ENCODE measurements at regions not wholly inside any gene's neighbourhood (a gene's known extent, or its start where the extent isn't known, plus 50 kb on each side); places are given as distances from the start of the nearest gene placed in this dataset.

GRCh38 chr3:95356764-95357501 lies 1294.1 kb downstream of the NSUN3 start:
- no peak for TF ChIP-seq CTCF (IDR thresholded peaks at IDR 0.05)
- Histone ChIP-seq H3K36me3 (no peaks in the 10 kb centered on the region), H3K9me3 (no peaks in the 10 kb centered on the region), H3K27me3 (no peaks in the 10 kb centered on the region), H3K27ac (no peak overlapping the region), H3K4me1 (no peaks in the 10 kb centered on the region), H3K4me3 (no peak overlapping the region)
- no peak for DNase-seq (ENCODE audit: low spot score in 2 of 2)
- WGBS = 89% methylated on average over 11 of the region's 11 CpGs

- no peaks in the 10 kb centered on the region for H3K4me1 ChIP-seq
- no peak overlapping the region for H3K4me3 ChIP-seq
- no peaks in the 10 kb centered on the region for H3K27me3 ChIP-seq
- H3K36me3 ChIP-seq = no peaks in the 10 kb centered on the region
- no peak for TF ChIP-seq POLR2AphosphoS5 (IDR thresholded peaks at IDR 0.05)
- 75% methylated on average over 6 of the region's 6 CpGs for WGBS
- DNase-seq (ENCODE audit: low spot score in 2 of 2) = no peak
- H3K27ac ChIP-seq = no peak overlapping the region
- H3K9me3 ChIP-seq = no peaks in the 10 kb centered on the region
Measured at GRCh38 chr3:95387242-95388021, 1324.6 kb downstream of the NSUN3 start.

GRCh38 chr3:95389725-95390313 lies 1327.0 kb downstream of the NSUN3 start:
- no peak for DNase-seq (ENCODE audit: low spot score in 2 of 2)
- no peak overlapping the region for H3K27ac ChIP-seq
- no peak for TF ChIP-seq POLR2A (IDR thresholded peaks at IDR 0.05)
- no peaks in the 10 kb centered on the region for H3K36me3 ChIP-seq
- H3K9me3 ChIP-seq = no peaks in the 10 kb centered on the region
- H3K4me3 ChIP-seq = no peak overlapping the region
- no peaks in the 10 kb centered on the region for H3K27me3 ChIP-seq
- 48% methylated on average over 3 of the region's 3 CpGs for WGBS
- H3K4me1 ChIP-seq = no peaks in the 10 kb centered on the region

GRCh38 chr3:95394286-95394685 lies 1331.4 kb downstream of the NSUN3 start:
- Histone ChIP-seq H3K4me1 (no peaks in the 10 kb centered on the region), H3K4me3 (no peak overlapping the region), H3K9me3 (no peaks in the 10 kb centered on the region), H3K27me3 (no peaks in the 10 kb centered on the region), H3K27ac (no peak overlapping the region), H3K36me3 (no peaks in the 10 kb centered on the region)
- DNase-seq (ENCODE audit: low spot score in 2 of 2) = no peak
- TF ChIP-seq EP300 (IDR thresholded peaks at IDR 0.05) = no peak
- no peak for TF ChIP-seq CTCF (IDR thresholded peaks at IDR 0.05)
- TF ChIP-seq POLR2AphosphoS5 (IDR thresholded peaks at IDR 0.05) = no peak
- no peak for TF ChIP-seq POLR2A (IDR thresholded peaks at IDR 0.05)
- 65% methylated on average over 2 of the region's 2 CpGs for whole genome bisulfite sequencing

- no peak for DNase-seq (ENCODE audit: low spot score in 2 of 2)
- Histone ChIP-seq H3K9me3 (no peaks in the 10 kb centered on the region), H3K4me1 (no peaks in the 10 kb centered on the region), H3K27ac (no peak overlapping the region), H3K4me3 (no peak overlapping the region), H3K27me3 (no peaks in the 10 kb centered on the region), H3K36me3 (no peaks in the 10 kb centered on the region)
- TF ChIP-seq EP300 (IDR thresholded peaks at IDR 0.05) = no peak
- no peak for TF ChIP-seq POLR2A (IDR thresholded peaks at IDR 0.05)
- TF ChIP-seq CTCF (IDR thresholded peaks at IDR 0.05) = no peak
- no peak for TF ChIP-seq POLR2AphosphoS5 (IDR thresholded peaks at IDR 0.05)
- WGBS = 68% methylated on average over 3 of the region's 3 CpGs
Measured at GRCh38 chr3:95399585-95399984, 1336.7 kb downstream of the NSUN3 start.

- Histone ChIP-seq H3K4me3 (no peak overlapping the region), H3K36me3 (no peaks in the 10 kb centered on the region), H3K27ac (no peak overlapping the region), H3K9me3 (no peaks in the 10 kb centered on the region), H3K27me3 (no peaks in the 10 kb centered on the region), H3K4me1 (no peaks in the 10 kb centered on the region)
- TF ChIP-seq EP300 (IDR thresholded peaks at IDR 0.05) (no peak), CTCF (IDR thresholded peaks at IDR 0.05) (no peak), POLR2A (IDR thresholded peaks at IDR 0.05) (no peak), POLR2AphosphoS5 (IDR thresholded peaks at IDR 0.05) (no peak)
- WGBS = 50% methylated on average over 2 of the region's 2 CpGs
- no peak for DNase-seq (ENCODE audit: low spot score in 2 of 2)
Measured at GRCh38 chr3:95401693-95402092, 1338.8 kb downstream of the NSUN3 start.
